Neural progenitor cell (in vitro differentiated cells): ENCODE measurements at regions not wholly inside any gene's neighbourhood (a gene's known extent, or its start where the extent isn't known, plus 50 kb on each side); places are given as distances from the start of the nearest gene placed in this dataset.

Source experiments
- CTCF ChIP-seq: fragments of 200-600 bp; sonication (generic); IDR thresholded peaks from 2 replicates; pipeline ENCODE4 v1.5.1; 2017; ENCODE audit warnings: antibody characterized with exemption, mild to moderate bottlenecking
- EZH2 ChIP-seq: fragments of 200-600 bp; sonication (generic); IDR thresholded peaks from 2 replicates; pipeline ENCODE4 v1.6.1; 2017; ENCODE audit warnings: antibody characterized with exemption, mild to moderate bottlenecking, moderate library complexity
- EZH2phosphoT487 ChIP-seq: fragments of 200-600 bp; sonication (generic); IDR thresholded peaks from 2 replicates; pipeline ENCODE4 v1.6.1; 2017; ENCODE audit warnings: antibody characterized with exemption

GRCh38 chr20:41951615-41952014 is 333.4 kb upstream of the CHD6 start:
- no peak for TF ChIP-seq CTCF
- no peak for TF ChIP-seq EZH2
- no peak for TF ChIP-seq EZH2phosphoT487
